ENCODE measurements at regions not wholly inside any gene's neighbourhood (a gene's known extent, or its start where the extent isn't known, plus 50 kb on each side); places are given as distances from the start of the nearest gene placed in this dataset.

GRCh38 chr9:11469745-11470144 lies 856.9 kb upstream of the PTPRD start:
- no peak for DNase-seq (ENCODE audit: low read depth in 2 of 2)

GRCh38 chr9:11471321-11471720 lies 858.5 kb upstream of the PTPRD start:
- DNase-seq (ENCODE audit: low read depth in 2 of 2): no peak

GRCh38 chr9:11500780-11501179 lies 888.0 kb upstream of the PTPRD start:
- no peak for DNase-seq (ENCODE audit: low read depth in 2 of 2)

GRCh38 chr9:11506980-11507379 lies 894.2 kb upstream of the PTPRD start:
- no peak for DNase-seq (ENCODE audit: low read depth in 2 of 2)

GRCh38 chr9:11537566-11537965 lies 924.8 kb upstream of the PTPRD start:
- no peak for DNase-seq (ENCODE audit: low read depth in 2 of 2)

GRCh38 chr9:11542781-11543180 lies 930.0 kb upstream of the PTPRD start:
- no peak for DNase-seq (ENCODE audit: low read depth in 2 of 2)

- DNase-seq (ENCODE audit: low read depth in 2 of 2): no peak
These were observed 933.4 kb upstream of the PTPRD start for GRCh38 chr9:11546231-11546630.

- DNase-seq (ENCODE audit: low read depth in 2 of 2): no peak
These were observed 936.6 kb upstream of the PTPRD start for GRCh38 chr9:11549311-11549794.

GRCh38 chr9:11551106-11551505 lies 938.3 kb upstream of the PTPRD start:
- DNase-seq (ENCODE audit: low read depth in 2 of 2): no peak

GRCh38 chr9:11558043-11558442 lies 945.2 kb upstream of the PTPRD start:
- DNase-seq (ENCODE audit: low read depth in 2 of 2): no peak

GRCh38 chr9:11559001-11559776 lies 946.4 kb upstream of the PTPRD start:
- no peak for DNase-seq (ENCODE audit: low read depth in 2 of 2)

- DNase-seq (ENCODE audit: low read depth in 2 of 2): no peak
These were observed 964.7 kb upstream of the PTPRD start for GRCh38 chr9:11577522-11577921.

- no peak for DNase-seq (ENCODE audit: low read depth in 2 of 2)
These were observed 983.0 kb upstream of the PTPRD start for GRCh38 chr9:11595756-11596155.

GRCh38 chr9:11618241-11618805 lies 1005.5 kb upstream of the PTPRD start:
- no peak for DNase-seq (ENCODE audit: low read depth in 2 of 2)

GRCh38 chr9:11632691-11633090 lies 1019.9 kb upstream of the PTPRD start:
- DNase-seq (ENCODE audit: low read depth in 2 of 2): no peak

- DNase-seq (ENCODE audit: low read depth in 2 of 2): no peak
These were observed 1034.0 kb upstream of the PTPRD start for GRCh38 chr9:11646831-11647230.

- no peak for DNase-seq (ENCODE audit: low read depth in 2 of 2)
These were observed 1039.3 kb upstream of the TYRP1 start for GRCh38 chr9:11653867-11654266.

- no peak for DNase-seq (ENCODE audit: low read depth in 2 of 2)
These were observed 1029.3 kb upstream of the TYRP1 start for GRCh38 chr9:11663913-11664312.

GRCh38 chr9:11676821-11677220 lies 1016.4 kb upstream of the TYRP1 start:
- no peak for DNase-seq (ENCODE audit: low read depth in 2 of 2)

GRCh38 chr9:11686733-11687132 lies 1006.5 kb upstream of the TYRP1 start:
- DNase-seq (ENCODE audit: low read depth in 2 of 2): no peak

- no peak for DNase-seq (ENCODE audit: low read depth in 2 of 2)
These were observed 996.1 kb upstream of the TYRP1 start for GRCh38 chr9:11697126-11697525.

- no peak for DNase-seq (ENCODE audit: low read depth in 2 of 2)
These were observed 991.5 kb upstream of the TYRP1 start for GRCh38 chr9:11701706-11702105.

GRCh38 chr9:11702548-11702947 lies 990.6 kb upstream of the TYRP1 start:
- no peak for DNase-seq (ENCODE audit: low read depth in 2 of 2)
